ENCODE measurements at regions not wholly inside any gene's neighbourhood (a gene's known extent, or its start where the extent isn't known, plus 50 kb on each side); places are given as distances from the start of the nearest gene placed in this dataset.

- no peak overlapping the region for H3K4me3 ChIP-seq (ENCODE audit: low read depth, low read length)
- DNase-seq (ENCODE audit: low read depth): no peak
- TF ChIP-seq CTCF (IDR thresholded peaks at IDR 0.05; ENCODE audit: low read depth, low read length, missing control alignments): no peak
Observed at GRCh38 chr4:19722404-19722803, 529.3 kb upstream of the SLIT2 start.

- no peak for DNase-seq (ENCODE audit: low read depth)
- H3K4me3 ChIP-seq (ENCODE audit: low read depth, low read length): no peak overlapping the region
- no peak for TF ChIP-seq CTCF (IDR thresholded peaks at IDR 0.05; ENCODE audit: low read depth, low read length, missing control alignments)
Observed at GRCh38 chr4:19721587-19721986, 530.1 kb upstream of the SLIT2 start.

- no peak for DNase-seq (ENCODE audit: low read depth)
- TF ChIP-seq CTCF (IDR thresholded peaks at IDR 0.05; ENCODE audit: low read depth, low read length, missing control alignments): no peak
- H3K4me3 ChIP-seq (ENCODE audit: low read depth, low read length): no peak overlapping the region
Observed at GRCh38 chr4:19720610-19721009, 531.1 kb upstream of the SLIT2 start.

GRCh38 chr4:19720190-19720589 lies 531.5 kb upstream of the SLIT2 start:
- H3K4me3 ChIP-seq (ENCODE audit: low read depth, low read length): no peak overlapping the region
- TF ChIP-seq CTCF (IDR thresholded peaks at IDR 0.05; ENCODE audit: low read depth, low read length, missing control alignments): no peak
- no peak for DNase-seq (ENCODE audit: low read depth)

GRCh38 chr4:19711871-19712270 lies 539.8 kb upstream of the SLIT2 start:
- no peak overlapping the region for H3K4me3 ChIP-seq (ENCODE audit: low read depth, low read length)
- no peak for TF ChIP-seq CTCF (IDR thresholded peaks at IDR 0.05; ENCODE audit: low read depth, low read length, missing control alignments)
- no peak for DNase-seq (ENCODE audit: low read depth)

- no peak for TF ChIP-seq CTCF (IDR thresholded peaks at IDR 0.05; ENCODE audit: low read depth, low read length, missing control alignments)
- no peak for DNase-seq (ENCODE audit: low read depth)
- no peak overlapping the region for H3K4me3 ChIP-seq (ENCODE audit: low read depth, low read length)
Observed at GRCh38 chr4:19707876-19708275, 543.8 kb upstream of the SLIT2 start.

GRCh38 chr4:19703391-19703790 lies 548.3 kb upstream of the SLIT2 start:
- TF ChIP-seq CTCF (IDR thresholded peaks at IDR 0.05; ENCODE audit: low read depth, low read length, missing control alignments): no peak
- DNase-seq (ENCODE audit: low read depth): no peak
- H3K4me3 ChIP-seq (ENCODE audit: low read depth, low read length): no peak overlapping the region

Data from GM12864 (cell line).